ENCODE measurements at regions not wholly inside any gene's neighbourhood (a gene's known extent, or its start where the extent isn't known, plus 50 kb on each side); places are given as distances from the start of the nearest gene placed in this dataset.
"Not testable (repeated sequence)": the region's sequence is repeated elsewhere in the genome, so short reads cannot be mapped to it uniquely, and the experiment has no call there.

- DNase-seq = not testable (repeated sequence)
Measured at GRCh38 chr2:128604581-128604980, 285.9 kb upstream of the HS6ST1 start.

- no peak for DNase-seq
Measured at GRCh38 chr2:128605421-128605820, 286.8 kb upstream of the HS6ST1 start.

DNA sequence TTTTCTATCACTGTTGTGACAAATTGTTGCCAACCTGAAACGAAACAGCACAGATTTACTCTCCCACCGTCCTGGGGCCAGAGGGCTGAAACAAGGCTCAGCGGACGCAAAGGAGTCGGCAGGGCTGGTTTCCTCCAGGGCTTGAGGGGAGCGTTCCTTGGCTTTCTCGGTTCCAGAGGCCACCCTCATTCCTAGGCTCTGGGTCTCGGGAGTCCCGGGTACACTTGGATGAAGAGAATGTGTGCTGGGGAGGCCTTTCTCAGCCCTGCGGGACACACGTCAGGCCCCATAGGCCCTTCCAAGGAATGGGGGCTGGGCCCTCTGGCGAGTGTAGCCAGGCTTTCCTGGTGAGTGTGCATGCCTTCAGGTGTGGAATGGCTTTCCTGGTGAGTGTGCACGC, 287.3 kb upstream of the HS6ST1 start:
- DNase-seq = no peak

DNA sequence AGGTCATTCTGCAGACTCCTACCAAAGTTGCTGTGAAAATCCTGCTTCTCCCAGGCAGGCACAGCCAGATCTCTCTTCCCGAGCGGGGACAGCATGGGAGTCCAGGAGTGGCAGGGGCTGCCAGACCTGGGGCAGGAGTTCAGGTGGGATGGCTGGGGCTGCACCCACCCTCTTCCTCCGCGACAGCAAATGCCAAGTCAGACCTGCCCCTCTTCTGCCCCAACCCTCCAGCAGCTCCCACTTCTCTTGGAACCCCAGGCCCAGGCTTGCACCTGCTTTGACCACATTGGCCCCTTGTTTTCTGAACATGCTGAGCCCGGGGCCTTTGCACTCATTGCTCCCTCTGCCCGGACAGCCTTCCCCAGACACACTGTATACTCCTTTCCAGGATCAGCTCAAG, 288.2 kb upstream of the HS6ST1 start:
- DNase-seq = no peak

- no peak for DNase-seq
Measured at GRCh38 chr2:128607440-128607839, 288.8 kb upstream of the HS6ST1 start.

GRCh38 chr2:128607911-128608506, 289.3 kb upstream of the HS6ST1 start:
- no peak for DNase-seq

- DNase-seq = no peak
Measured at GRCh38 chr2:128608921-128609880, 290.5 kb upstream of the HS6ST1 start.

GRCh38 chr2:128610496-128610895, 291.8 kb upstream of the HS6ST1 start:
- no peak for DNase-seq

DNA sequence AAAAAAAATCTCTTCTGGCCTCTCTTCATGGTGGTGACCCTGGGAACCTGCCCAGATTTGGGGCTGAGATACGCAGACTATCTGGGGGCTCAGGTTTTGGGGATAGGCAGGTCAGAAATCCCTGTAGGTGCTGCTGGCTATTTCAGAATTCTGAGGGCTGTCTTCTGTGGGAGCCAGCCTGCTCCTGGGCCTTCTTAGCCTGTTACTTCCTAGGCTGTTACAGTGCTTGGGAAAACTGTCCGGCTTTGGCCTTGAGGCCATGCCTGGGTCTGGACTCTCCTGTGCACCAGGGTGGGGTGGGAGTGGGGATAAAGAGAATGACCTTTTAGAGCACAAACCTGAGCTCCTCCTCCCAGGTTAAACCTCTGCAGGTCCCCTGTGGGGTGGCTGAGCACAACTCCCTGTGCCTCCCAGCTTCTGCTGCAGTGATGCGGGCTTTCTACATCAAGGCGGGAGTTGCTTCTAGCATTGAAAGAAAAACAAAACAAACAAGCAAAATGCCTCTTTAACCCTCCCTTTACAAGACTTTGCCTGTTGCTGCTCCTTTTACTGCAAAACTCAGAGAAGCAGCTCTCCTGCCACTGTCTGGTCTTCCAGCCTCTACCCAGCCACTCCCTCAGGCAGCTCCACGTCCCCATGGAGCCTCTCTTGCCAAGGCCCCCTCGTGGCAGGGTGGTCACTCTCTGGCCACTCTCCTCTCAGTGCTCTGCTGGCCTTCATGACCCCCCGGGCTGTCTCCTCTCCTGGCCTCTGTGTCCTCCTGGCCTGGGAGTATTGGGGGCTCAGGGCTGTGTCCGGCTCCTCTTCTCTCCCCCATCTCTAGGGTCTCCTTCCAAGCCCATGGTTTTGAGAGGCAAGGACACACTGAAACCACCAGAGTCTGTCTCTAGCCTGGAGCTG, 293.0 kb upstream of the HS6ST1 start:
- DNase-seq = no peak

GRCh38 chr2:128612628-128613027, 294.0 kb upstream of the HS6ST1 start:
- no peak for DNase-seq

GRCh38 chr2:128613351-128613750, 294.7 kb upstream of the HS6ST1 start:
- no peak for DNase-seq

DNA sequence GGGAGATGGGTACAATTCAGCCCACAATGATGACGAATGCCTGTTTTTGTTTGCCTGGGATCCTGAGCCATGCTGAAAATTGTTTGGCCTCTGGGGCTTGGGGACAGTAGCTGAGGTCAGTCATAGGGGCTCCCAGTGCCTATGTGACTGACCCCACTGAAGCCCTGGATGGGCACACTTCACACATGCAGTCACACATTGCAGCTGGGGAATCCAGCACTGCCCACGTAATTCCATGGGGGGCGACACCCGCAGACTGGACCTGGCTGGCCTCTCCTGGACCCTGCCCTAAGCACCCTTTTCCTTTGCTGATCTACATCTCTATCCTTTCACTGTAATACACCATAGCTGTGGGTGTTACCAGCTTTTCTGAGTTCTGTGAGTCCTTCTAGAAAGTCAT, 295.2 kb upstream of the HS6ST1 start:
- DNase-seq = no peak

DNA sequence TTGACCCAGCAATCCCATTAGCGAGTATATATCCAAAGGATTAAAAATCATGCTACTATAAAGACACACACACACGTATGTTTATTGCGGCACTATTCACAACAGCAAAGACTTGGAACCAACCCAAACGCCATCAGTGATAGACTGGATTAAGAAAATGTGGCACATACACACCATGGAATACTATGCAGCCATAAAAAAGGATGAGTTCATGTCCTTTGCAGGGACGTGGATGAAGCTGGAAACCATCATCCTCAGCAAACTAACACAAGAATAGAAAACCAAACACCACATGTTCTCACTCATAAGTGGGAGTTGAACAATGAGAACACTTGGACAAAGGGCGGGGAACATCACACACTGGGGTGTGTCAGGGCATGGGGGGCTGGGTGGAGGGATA, 296.2 kb upstream of the HS6ST1 start:
- DNase-seq = not testable (repeated sequence)

DNA sequence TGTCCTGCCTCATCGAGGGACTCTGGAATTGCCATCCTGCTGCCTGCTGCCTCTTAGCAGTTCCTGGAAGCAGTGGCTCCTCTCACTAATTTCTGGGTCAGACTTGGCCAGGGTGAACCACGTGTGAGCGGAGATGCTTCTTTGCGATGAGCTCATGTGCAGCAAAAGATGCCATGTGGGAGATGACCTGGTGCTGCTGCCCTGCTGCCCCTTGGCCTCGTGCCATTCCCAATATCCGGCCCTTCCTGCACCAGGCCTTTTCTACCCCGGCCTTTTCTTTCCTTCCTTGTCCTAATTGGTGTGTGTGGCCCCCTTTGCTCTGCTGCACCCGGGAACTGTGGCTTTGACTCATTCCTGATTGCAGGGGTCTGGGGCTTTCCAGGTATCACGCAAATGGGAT, 296.9 kb upstream of the HS6ST1 start:
- DNase-seq = no peak

DNA sequence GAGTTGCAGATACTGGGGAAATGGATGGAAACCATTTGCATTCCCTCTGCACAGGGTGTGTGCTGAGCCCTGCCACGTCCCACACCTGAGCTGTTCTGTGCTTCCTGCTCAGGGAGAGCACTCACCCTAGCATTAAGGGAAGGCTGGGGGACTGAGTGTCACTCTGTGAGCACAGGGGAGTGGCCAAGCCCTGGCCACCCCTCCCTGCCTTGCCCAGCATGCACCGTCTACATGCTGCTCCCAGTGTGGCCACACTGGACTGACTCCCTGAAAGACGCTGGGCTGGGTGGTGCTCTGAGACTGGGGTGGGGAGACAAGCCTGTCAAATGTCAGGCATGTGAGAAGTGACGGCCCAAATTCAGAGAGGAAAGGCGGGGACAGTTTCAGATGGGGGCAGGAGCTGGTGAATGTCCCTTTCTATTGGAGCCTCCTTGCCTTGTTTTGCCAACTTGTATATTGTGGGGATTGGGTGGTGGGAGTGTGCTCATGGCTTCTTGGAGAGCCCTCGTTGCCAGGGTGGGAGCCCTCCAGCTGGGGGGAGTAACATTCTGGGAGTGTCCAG, 298.4 kb upstream of the HS6ST1 start:
- DNase-seq = no peak

DNA sequence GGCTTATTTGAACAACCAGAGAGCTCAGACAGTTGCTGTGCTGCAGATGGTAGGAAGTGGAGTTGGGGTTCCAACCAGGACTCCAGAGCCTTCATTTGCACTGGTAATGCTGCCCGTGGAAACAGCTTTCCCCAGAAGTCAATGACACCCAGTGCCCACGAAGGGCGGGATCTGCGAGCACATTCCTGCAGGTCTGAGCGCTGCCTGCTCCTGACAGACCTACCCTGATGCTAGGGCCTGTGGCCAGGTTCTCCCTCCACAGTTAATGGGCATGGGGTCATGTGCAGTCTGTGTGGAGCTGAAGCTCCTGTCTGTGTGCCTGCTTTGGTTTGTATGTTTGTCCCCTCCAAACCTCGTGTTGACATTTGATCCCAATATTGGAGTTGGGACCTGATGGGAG, 299.0 kb upstream of the HS6ST1 start:
- DNase-seq = no peak

GRCh38 chr2:128618642-128619041, 300.0 kb upstream of the HS6ST1 start:
- no peak for DNase-seq

- no peak for DNase-seq
Measured at GRCh38 chr2:128619471-128620325, 301.0 kb upstream of the HS6ST1 start.

- DNase-seq = no peak
Measured at GRCh38 chr2:128621074-128621473, 302.4 kb upstream of the HS6ST1 start.

GRCh38 chr2:128622371-128622770, 303.7 kb upstream of the HS6ST1 start:
- DNase-seq = no peak

DNA sequence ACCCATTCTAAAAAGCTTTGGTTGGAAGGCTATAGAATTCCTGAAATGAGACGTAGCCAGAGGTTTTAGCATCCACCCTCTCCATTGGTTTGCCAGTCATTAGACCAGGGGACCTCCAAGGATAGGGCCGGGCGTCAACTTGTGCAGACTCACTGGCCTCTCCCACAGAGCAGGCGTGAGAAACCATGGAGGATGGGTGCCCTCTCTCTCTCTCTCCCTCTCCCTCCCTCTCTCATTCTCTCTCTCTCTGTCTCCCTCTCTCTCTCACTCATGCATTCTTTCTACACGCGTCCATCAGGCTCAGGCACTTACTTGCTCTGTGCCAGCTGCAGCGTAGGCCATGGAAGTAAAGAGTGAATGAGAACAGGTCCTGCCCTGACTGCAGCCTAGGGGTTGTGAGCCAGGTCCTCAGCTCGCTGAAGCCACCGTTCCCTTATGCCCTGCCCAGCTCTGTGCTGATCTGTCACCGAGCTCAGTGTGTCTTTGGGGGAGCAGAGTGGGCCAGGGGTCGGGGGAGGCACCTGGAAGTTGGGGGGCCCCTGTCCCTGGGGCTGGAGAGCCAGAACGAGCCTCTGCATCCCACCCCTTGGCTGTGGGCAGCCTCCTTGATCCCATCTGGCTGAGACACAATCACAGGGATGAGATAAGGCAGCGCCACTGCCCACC, 304.4 kb upstream of the HS6ST1 start:
- DNase-seq = no peak

Data from SIG-M5 (cell line).